Transverse colon (tissue), 4 donors: ENCODE measurements at regions not wholly inside any gene's neighbourhood (a gene's known extent, or its start where the extent isn't known, plus 50 kb on each side); places are given as distances from the start of the nearest gene placed in this dataset.

Experiments
- CTCF ChIP-seq, 5 experiments: fragments of 200-600 bp in 3 of 5; fragments of 450-650 bp in 2 of 5; sonication (generic) in 3 of 5; IDR thresholded peaks; 1 replicate in 2 of 5; 2 replicates in 3 of 5; pipeline ENCODE4 v1.5.1; 2016 to 2017; ENCODE audit warnings: antibody characterized with exemption in 5 of 5, inconsistent platforms in 3 of 5, mild to moderate bottlenecking in 2 of 5, moderate library complexity in 1 of 5
- EP300 ChIP-seq: sonication (generic); formaldehyde crosslinking; IDR thresholded peaks from one replicate; pipeline ENCODE4 v1.6.1; 2017; ENCODE audit warnings: antibody characterized with exemption, low read depth
- POLR2A ChIP-seq: fragments of 450-650 bp; IDR thresholded peaks from one replicate; pipeline ENCODE4 v1.6.1; 2016; ENCODE audit warnings: antibody characterized with exemption, mild to moderate bottlenecking, moderate library complexity
- POLR2AphosphoS5 ChIP-seq, 3 donors: sonication (generic); formaldehyde crosslinking; IDR thresholded peaks; one replicate each; pipeline ENCODE4 v1.6.1; 2016; ENCODE audit warnings: antibody characterized with exemption in 3 of 3

DNA sequence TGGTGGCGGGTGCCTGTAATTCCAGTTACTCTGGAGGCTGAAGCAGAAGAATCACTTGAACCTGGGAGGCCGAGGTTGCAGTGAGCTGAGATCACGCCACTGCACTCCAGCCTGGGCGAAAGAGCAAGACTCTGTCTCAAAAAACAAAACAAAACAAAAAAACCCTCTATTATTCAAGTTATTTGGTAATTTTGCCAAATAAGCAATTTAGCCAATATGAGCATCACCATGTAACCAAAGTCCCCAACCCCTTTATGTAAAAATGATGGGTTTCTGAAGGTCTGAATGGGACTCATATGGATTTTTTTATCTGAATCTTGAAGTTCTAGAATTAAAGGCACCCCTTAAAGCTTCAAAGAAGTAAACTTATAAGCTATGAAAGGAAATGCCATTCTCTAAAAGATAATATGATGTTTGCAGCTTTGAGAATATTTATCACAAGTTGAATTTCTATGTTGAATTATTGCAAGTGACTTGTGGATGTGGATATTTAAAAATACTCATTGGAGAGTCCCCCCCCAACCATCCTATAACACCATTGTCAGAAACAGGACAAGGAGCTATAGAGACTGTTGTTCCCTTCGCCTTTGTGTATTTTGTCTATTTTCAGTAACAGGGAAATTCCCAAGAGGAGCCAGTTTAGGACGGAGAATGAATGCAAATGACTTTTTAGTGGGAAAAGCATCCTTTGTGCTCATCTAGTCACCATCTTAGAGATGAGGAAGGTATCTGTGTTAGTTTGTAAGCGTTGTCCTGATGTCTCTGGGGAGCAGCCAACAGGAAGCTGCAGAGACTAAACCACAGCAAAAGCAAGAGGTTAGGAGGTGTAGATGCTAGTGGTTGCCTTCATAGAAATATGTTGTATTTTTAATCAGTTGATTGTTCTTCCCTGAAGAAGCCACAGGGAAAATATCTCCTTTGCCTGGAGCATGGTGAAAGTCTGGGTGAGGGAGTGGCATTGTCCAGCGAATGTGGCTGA lies 68.3 kb downstream of the TET3 start:
- no peak for TF ChIP-seq CTCF (IDR thresholded peaks at IDR 0.05)
- TF ChIP-seq EP300 = no peak
- TF ChIP-seq POLR2AphosphoS5 (IDR thresholded peaks at IDR 0.05) = no peak
- no peak for TF ChIP-seq POLR2A
